ENCODE measurements at regions not wholly inside any gene's neighbourhood (a gene's known extent, or its start where the extent isn't known, plus 50 kb on each side); places are given as distances from the start of the nearest gene placed in this dataset. TPM values are rescaled to one million over a fixed set of nuclear protein-coding genes. Genes with fewer than 3 reads are reported as not detected.

DNA sequence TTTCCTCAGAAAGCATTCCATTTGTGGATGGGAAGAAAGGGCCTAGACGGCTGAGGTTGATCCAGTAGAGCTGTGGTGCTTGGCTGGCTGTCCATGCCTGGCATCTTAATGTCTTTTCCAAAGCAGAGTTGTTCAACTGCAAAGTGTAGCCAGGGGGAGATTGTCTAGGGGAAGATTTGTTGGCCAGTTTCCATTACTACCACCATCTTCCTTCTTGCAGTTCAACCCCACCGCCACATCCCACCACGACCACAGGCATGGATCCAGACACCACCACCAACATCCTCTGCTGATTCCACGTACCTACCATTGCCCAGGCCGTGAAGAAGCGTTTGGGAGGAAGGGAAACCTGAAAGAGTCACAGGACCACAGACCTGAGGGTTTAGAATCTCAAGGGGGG is 50.7 kb upstream of the HAAO start:
- TF ChIP-seq, protein P1, sequence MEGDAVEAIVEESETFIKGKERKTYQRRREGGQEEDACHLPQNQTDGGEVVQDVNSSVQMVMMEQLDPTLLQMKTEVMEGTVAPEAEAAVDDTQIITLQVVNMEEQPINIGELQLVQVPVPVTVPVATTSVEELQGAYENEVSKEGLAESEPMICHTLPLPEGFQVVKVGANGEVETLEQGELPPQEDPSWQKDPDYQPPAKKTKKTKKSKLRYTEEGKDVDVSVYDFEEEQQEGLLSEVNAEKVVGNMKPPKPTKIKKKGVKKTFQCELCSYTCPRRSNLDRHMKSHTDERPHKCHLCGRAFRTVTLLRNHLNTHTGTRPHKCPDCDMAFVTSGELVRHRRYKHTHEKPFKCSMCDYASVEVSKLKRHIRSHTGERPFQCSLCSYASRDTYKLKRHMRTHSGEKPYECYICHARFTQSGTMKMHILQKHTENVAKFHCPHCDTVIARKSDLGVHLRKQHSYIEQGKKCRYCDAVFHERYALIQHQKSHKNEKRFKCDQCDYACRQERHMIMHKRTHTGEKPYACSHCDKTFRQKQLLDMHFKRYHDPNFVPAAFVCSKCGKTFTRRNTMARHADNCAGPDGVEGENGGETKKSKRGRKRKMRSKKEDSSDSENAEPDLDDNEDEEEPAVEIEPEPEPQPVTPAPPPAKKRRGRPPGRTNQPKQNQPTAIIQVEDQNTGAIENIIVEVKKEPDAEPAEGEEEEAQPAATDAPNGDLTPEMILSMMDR (IDR thresholded peaks at IDR 0.05) = no peak
- no peak for TF ChIP-seq EP300 (IDR thresholded peaks at IDR 0.05)
- TF ChIP-seq POLR2A (IDR thresholded peaks at IDR 0.05) = no peak
- Histone ChIP-seq H3K27ac (peak overlapping the region in 1 of 4 donors; percentile 58), H3K9me3 (no peaks in the 10 kb centered on the region), H3K27me3 (no peaks in the 10 kb centered on the region), H3K4me1 (peaks cover 0 to 63% (median 18%) of the 10 kb centered on the region in 4 donors), H3K4me3 (no peak overlapping the region), H3K36me3 (no peaks in the 10 kb centered on the region)
- DNase-seq (ENCODE audit: low spot score in 2 of 2) = peak in 1 of 2 donors; percentile 6
- WGBS, 2 donors = 87 to 92% methylated on average over 6 of the region's 6 CpGs

DNA sequence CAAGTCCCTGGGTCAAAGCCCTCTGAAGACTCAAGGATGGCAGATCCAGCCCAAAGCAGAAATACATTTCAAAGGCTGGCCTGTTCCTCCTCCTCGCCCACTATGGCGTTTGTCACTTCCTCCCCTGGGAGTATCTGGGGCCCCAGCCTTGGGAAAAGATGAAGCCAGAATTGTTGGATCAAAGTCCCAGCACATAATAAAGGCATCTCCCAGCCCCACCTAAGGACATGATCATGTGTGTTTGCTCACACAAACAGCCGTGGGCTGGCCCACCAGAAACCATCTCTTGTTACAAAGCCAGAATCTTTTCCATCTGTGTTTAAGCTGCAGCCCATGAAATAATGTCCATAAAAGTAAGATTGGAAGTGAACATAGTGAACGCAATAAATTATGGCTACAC is 50.1 kb upstream of the HAAO start:
- TF ChIP-seq, protein P1 (IDR thresholded peaks at IDR 0.05) = no peak
- TF ChIP-seq POLR2A (IDR thresholded peaks at IDR 0.05) (no peak), EP300 (IDR thresholded peaks at IDR 0.05) (no peak)
- H3K4me3 ChIP-seq = no peak overlapping the region
- H3K36me3 ChIP-seq = no peaks in the 10 kb centered on the region
- WGBS, 2 donors = 63 to 69% methylated on average over 4 of the region's 4 CpGs
- no peaks in the 10 kb centered on the region for H3K27me3 ChIP-seq
- H3K4me1 ChIP-seq = peaks cover 0 to 56% (median 18%) of the 10 kb centered on the region in 4 donors
- peak overlapping the region in 1 of 4 donors; percentile 58 for H3K27ac ChIP-seq
- H3K9me3 ChIP-seq = no peaks in the 10 kb centered on the region
- no peak for DNase-seq (ENCODE audit: low spot score in 2 of 2)

Small RNAs in the stretch of these regions (small RNA-seq; reads per million reads assigned to genes)
- gene RNU6-242P = not detected

All from tibial nerve (tissue), 4 donors.